KMS-11 (cell line): ENCODE measurements at regions not wholly inside any gene's neighbourhood (a gene's known extent, or its start where the extent isn't known, plus 50 kb on each side); places are given as distances from the start of the nearest gene placed in this dataset.
A peak's percentile ranks its signal among the peaks of the same experiment; 100 is the strongest.

ENCODE experiments used
- H2AFZ ChIP-seq: fragments of 200-600 bp; sonication (generic); 2 replicates; pipeline ENCODE4 v1.6.1; 2016; ENCODE audit warnings: antibody characterized with exemption, mixed run types, low read depth
- H3K27ac ChIP-seq: fragments of 200-600 bp; sonication (generic); 2 replicates; pipeline ENCODE4 v1.6.1; 2016; ENCODE audit warnings: mild to moderate bottlenecking, mixed run types
- H3K27me3 ChIP-seq: fragments of 200-600 bp; sonication (generic); 2 replicates; pipeline ENCODE4 v1.6.1; 2017; ENCODE audit warnings: mild to moderate bottlenecking, low read depth, mixed run types, moderate library complexity; ENCODE audit not compliant: insufficient read depth
- H3K36me3 ChIP-seq: fragments of 200-600 bp; sonication (generic); 2 replicates; pipeline ENCODE4 v1.6.1; 2017; ENCODE audit warnings: mild to moderate bottlenecking, mixed run types; ENCODE audit not compliant: insufficient read depth
- H3K4me1 ChIP-seq: fragments of 200-600 bp; sonication (generic); 2 replicates; pipeline ENCODE4 v1.6.1; 2016; ENCODE audit warnings: mild to moderate bottlenecking, low read depth, mixed run types; ENCODE audit not compliant: poor library complexity, severe bottlenecking
- H3K4me2 ChIP-seq: fragments of 200-600 bp; sonication (generic); 2 replicates; pipeline ENCODE4 v1.7.0; 2016; ENCODE audit warnings: mild to moderate bottlenecking, mixed run types
- H3K4me3 ChIP-seq: fragments of 200-600 bp; sonication (generic); IDR thresholded peaks from 2 replicates; pipeline ENCODE4 v1.6.1; 2017; ENCODE audit warnings: low read depth, low read length, mixed read lengths; ENCODE audit not compliant: insufficient read depth
- H3K79me2 ChIP-seq: fragments of 200-600 bp; sonication (generic); 2 replicates; pipeline ENCODE4 v1.6.1; 2016; ENCODE audit warnings: low read depth, mixed run types; ENCODE audit not compliant: insufficient read depth
- H3K9ac ChIP-seq: fragments of 200-600 bp; sonication (generic); 2 replicates; pipeline ENCODE4 v1.6.1; 2016; ENCODE audit warnings: mild to moderate bottlenecking, mixed run types
- H4K20me1 ChIP-seq: fragments of 200-600 bp; sonication (generic); 2 replicates; pipeline ENCODE4 v1.6.1; 2016; ENCODE audit warnings: mild to moderate bottlenecking, mixed run types; ENCODE audit not compliant: insufficient read depth
- TF ChIP-seq, protein P1 (sequence below): fragments of 200-600 bp; sonication (generic); conservative IDR thresholded peaks from 2 replicates; pipeline ENCODE4 v1.6.1; 2017; ENCODE audit warnings: low read depth, mild to moderate bottlenecking, antibody characterized with exemption, low read length, moderate library complexity, mixed read lengths

DNA sequence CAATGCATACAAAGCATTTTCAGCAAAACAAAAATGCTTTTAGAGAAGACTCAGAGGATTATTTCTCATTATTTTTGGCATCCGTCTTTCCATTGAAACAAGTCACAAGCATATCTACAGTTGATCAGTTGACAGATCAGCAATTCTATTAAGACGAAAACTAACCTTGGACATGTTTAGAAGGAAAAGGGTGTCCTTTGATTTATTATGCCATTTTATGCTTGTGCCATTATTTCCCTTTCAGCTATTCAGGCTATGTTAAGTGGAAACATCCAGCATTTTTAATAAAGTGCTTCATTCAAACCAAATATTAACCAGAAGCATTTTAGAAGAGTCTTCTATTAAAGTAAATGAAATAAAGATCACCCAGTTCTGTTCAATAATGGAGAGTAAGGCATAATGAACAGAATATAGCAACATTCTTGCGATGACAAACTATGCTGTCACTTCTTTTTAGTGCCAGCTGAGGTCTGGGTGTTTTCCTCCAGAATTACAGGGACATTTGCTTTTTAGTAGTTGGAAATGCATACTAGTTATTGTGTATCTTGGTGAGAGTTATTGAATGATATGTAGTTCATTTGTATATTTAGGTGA is 481.4 kb downstream of the PLA2G4A start:
- H3K4me1 ChIP-seq, result peaks cover 3% of the 10 kb centered on the region
- H3K4me3 ChIP-seq, result no peak overlapping the region
- no peaks in the 10 kb centered on the region for H3K79me2 ChIP-seq
- no peaks in the 10 kb centered on the region for H3K27me3 ChIP-seq
- H3K36me3 ChIP-seq, result no peaks in the 10 kb centered on the region
- no peak overlapping the region for H3K9ac ChIP-seq
- H3K4me2 ChIP-seq, result no peak overlapping the region
- H4K20me1 ChIP-seq, result no peaks in the 10 kb centered on the region
- TF ChIP-seq, protein P1, sequence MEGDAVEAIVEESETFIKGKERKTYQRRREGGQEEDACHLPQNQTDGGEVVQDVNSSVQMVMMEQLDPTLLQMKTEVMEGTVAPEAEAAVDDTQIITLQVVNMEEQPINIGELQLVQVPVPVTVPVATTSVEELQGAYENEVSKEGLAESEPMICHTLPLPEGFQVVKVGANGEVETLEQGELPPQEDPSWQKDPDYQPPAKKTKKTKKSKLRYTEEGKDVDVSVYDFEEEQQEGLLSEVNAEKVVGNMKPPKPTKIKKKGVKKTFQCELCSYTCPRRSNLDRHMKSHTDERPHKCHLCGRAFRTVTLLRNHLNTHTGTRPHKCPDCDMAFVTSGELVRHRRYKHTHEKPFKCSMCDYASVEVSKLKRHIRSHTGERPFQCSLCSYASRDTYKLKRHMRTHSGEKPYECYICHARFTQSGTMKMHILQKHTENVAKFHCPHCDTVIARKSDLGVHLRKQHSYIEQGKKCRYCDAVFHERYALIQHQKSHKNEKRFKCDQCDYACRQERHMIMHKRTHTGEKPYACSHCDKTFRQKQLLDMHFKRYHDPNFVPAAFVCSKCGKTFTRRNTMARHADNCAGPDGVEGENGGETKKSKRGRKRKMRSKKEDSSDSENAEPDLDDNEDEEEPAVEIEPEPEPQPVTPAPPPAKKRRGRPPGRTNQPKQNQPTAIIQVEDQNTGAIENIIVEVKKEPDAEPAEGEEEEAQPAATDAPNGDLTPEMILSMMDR, result no peak
- no peak overlapping the region for H3K27ac ChIP-seq
- H2AFZ ChIP-seq, result no peak overlapping the region

DNA sequence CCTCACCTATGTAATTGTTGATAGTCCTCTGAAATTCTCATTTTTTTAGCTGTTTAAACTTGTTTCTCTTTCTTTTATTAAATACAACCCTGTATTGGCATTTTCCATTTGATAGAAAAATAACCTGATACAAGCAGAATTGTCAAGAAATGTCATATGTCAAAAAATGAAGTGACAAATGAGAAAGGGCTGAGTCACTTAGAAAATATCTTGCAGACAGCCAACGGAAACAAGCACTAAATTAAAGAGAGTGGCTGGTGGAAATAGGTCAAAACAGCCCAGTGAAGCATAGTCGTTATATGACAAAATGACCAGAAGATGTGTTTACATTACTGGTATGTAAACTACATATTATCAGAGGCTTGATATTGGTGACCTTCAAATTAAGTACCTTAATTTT is 484.4 kb downstream of the PLA2G4A start:
- Histone ChIP-seq H3K79me2 (no peaks in the 10 kb centered on the region), H3K9ac (no peak overlapping the region)

DNA sequence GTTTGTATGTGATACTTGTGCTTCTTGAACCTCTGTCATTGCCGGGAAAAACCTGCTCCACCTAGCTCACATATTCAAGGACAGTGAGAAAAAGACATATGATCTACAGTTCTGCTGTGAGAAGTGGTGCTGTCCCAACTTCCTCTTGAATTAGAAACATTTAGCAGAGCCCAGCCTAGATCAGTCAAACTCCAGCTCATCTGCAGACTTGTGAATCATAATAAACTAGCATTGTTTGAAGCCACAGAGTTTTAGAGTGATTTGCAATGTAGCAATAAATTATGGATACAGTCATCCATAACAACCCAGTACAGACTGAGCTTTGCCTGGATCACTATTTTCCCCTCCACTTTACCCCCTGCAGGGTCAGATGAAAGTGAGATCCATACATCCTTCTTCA is 497.8 kb downstream of the PLA2G4A start:
- H3K4me1 ChIP-seq, result peaks cover 10% of the 10 kb centered on the region
- no peak overlapping the region for H2AFZ ChIP-seq
- no peak overlapping the region for H3K4me3 ChIP-seq
- TF ChIP-seq, protein P1, result no peak
- H3K79me2 ChIP-seq, result no peaks in the 10 kb centered on the region
- no peaks in the 10 kb centered on the region for H4K20me1 ChIP-seq
- no peak overlapping the region for H3K27ac ChIP-seq
- no peak overlapping the region for H3K4me2 ChIP-seq
- H3K27me3 ChIP-seq, result no peaks in the 10 kb centered on the region
- no peak overlapping the region for H3K9ac ChIP-seq
- H3K36me3 ChIP-seq, result no peaks in the 10 kb centered on the region

More for the DNA sequence above, 484.4 kb downstream of the PLA2G4A start:
- Histone ChIP-seq H3K36me3 (no peaks in the 10 kb centered on the region), H3K4me1 (peaks cover 2% of the 10 kb centered on the region), H2AFZ (no peak overlapping the region), H3K4me2 (no peak overlapping the region), H3K4me3 (no peak overlapping the region), H4K20me1 (no peaks in the 10 kb centered on the region), H3K27ac (no peak overlapping the region), H3K27me3 (no peaks in the 10 kb centered on the region)
- TF ChIP-seq, protein P1, result no peak

DNA sequence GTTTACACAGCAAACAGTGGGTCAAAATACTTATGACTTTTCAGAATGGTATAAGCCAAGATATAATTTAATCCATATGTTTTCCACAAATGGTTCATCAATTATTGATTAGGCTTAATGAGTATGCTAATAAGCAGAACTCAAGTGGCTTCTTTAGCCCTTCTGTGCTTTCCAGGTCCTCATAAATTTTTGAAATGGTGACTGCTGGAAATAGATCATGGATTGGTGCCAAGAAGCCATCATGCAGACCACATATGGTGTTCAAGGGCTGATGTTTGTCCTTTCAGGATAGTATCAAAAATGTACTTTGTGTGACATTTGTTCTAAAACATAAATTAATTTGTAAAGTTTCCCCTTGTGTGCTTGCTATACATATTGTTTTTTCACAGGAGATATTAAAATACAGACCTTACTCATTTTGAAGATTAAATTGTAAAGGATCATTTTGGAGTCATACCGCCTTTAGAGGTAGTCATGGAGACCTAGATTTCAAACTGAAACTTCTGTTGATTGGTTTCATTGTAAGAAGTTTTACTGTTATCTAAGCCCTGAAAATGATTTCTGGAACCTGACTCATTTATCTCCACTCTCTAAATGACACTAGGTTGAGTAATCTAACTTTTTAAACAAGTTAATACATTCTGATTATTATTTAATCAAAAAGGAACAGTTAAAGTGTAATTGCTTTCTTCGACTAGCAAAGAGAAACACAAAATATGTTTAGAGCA is 507.9 kb downstream of the PLA2G4A start:
- Histone ChIP-seq H3K4me2 (peak overlapping the region; percentile 0; the same call in 1 of the 2 replicates), H3K27me3 (no peaks in the 10 kb centered on the region), H3K4me3 (no peak overlapping the region), H3K79me2 (no peaks in the 10 kb centered on the region), H3K36me3 (no peaks in the 10 kb centered on the region), H3K9ac (no peak overlapping the region), H3K27ac (no peak overlapping the region), H4K20me1 (no peaks in the 10 kb centered on the region), H3K4me1 (peaks cover 22% of the 10 kb centered on the region), H2AFZ (no peak overlapping the region)
- TF ChIP-seq, protein P1, result no peak
